ENCODE measurements at regions not wholly inside any gene's neighbourhood (a gene's known extent, or its start where the extent isn't known, plus 50 kb on each side); places are given as distances from the start of the nearest gene placed in this dataset.
"Not testable (repeated sequence)": the region's sequence is repeated elsewhere in the genome, so short reads cannot be mapped to it uniquely, and the experiment has no call there.

GRCh38 chr6:16904957-16905356 is 143.7 kb upstream of the ATXN1 start:
- DNase-seq (ENCODE audit: low read depth): no peak

- DNase-seq (ENCODE audit: low read depth): peak; percentile 60
Measured at GRCh38 chr6:16903470-16903869, 142.2 kb upstream of the ATXN1 start.

GRCh38 chr6:16902502-16902901 is 141.2 kb upstream of the ATXN1 start:
- DNase-seq (ENCODE audit: low read depth): no peak

GRCh38 chr6:16901782-16902181 is 140.5 kb upstream of the ATXN1 start:
- peak; percentile 84 for DNase-seq (ENCODE audit: low read depth)

DNA sequence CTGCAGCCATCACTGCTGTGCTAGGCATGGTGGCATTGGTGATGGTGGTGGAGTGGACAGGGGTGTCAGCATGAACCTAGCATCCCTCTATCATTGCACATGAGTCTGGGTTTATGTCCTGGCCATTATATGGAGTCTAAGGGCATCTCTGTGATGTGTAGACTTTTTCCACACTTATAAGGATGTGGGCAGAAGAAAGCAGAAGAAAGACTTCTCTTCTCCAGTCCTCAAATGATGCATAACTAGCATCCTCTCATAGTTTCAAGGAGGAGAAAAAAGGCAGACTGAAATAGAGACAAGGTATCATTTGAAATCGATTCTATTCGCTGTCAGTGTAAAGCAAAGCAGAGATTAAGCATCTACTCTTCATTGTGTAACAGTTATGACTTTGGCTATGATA is 140.0 kb upstream of the ATXN1 start:
- no peak for DNase-seq (ENCODE audit: low read depth)

DNA sequence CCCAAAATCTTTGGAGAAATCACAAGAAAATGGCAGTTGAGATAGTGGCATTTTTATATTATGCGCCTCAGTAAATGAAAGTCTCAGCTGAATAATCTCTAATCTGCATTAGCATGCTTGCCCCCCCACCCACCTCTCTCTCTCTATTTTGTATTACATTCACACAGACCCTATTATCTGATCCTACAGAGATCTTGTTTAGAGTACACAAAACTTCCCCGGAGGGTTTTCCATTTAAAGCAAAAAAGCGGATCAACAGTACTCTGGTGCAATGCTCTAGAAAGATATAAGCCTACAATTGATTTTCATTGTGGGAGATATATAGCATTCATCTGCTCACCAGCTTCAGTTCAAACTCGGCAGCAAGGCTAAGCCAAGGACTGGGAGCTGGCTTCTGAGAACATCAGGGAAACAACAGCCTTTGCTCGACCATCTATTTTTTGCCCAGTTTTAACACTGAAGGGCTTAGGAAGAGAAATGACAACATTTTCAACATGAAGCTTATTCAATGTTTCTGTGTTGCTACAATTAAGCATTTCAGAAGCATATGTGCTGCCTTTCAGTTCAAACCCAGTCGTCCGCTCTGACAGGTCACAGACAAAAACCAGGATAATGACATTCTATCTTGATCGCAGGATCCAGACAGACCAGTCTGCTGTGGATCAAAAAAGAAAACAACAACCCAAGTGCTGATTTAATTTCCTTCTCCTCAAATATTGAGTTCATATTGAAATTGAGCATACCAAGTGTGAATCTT is 137.6 kb upstream of the ATXN1 start:
- no peak for DNase-seq (ENCODE audit: low read depth)

- no peak for DNase-seq (ENCODE audit: low read depth)
Measured at GRCh38 chr6:16897669-16898068, 136.4 kb upstream of the ATXN1 start.

GRCh38 chr6:16894301-16894700 is 133.0 kb upstream of the ATXN1 start:
- DNase-seq (ENCODE audit: low read depth): no peak

DNA sequence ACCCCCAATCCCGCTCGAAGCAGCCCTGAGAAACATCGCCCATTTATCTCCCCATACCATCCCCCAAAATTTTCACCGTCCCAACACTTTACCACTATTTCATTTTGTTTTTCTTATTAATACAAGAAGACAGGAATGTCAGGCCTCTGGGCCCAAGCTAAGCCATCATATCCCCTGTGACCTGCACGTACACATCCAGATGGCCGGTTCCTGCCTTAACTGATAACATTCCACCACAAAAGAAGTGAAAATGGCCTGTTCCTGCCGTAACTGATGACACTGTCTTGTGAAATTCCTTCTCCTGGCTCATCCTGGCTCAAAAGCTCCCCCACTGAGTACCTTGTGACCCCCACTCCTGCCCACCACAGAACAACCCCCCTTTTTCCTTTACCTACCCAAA is 129.8 kb upstream of the ATXN1 start:
- DNase-seq (ENCODE audit: low read depth): not testable (repeated sequence)

DNA sequence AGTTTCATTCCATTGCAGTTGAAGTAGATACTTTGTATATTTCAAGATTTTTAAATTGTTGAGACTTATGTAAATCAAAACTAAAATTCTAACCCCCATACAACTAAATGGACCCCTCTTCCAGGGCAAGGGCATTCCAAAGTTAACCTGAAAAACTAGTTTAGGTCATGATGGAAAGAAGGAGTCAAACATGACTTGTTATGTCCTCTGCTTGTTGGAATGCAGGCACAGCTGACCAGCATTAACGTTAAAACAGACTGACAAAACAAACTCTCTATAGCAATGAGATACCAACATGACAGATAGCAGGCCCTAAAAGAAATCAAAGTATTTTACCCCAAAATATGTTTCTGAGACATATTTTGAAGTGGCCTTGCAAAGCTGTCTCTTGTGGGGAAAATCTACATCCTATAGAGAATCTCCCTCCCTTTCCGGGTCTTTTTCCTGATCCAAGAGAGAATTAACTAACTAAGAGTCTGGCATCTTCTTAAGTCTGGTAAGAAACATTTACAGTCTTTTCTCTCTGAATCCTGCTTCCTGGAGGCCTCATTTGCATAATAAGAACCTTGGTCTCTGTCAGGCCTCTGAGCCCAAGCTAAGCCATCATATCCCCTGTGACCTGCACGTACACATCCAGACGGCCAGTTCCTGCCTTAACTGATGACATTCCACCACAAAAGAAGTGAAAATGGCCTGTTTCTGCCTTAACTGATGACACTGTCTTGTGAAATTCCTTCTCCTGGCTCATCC is 124.3 kb upstream of the ATXN1 start:
- no peak for DNase-seq (ENCODE audit: low read depth)

DNA sequence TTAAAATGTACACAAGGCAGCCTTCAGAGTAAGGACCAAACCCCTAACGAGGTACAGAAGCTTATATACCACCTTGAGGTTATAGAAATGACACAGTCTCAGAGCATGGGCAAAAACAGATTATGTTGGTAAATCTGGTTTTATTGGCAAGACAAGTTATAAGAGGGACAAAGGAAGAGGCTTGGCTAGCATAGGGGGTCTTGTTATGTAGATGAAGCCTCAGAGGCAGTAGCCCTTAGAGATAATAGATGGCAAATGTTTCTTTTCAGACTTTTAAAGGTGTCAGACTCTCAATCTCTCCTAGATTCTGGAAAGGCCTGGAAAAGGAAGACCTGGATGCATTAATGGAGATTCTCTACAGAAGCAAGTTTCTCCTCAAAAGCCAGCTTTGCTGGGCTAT is 123.3 kb upstream of the ATXN1 start:
- DNase-seq (ENCODE audit: low read depth): no peak

- no peak for DNase-seq (ENCODE audit: low read depth)
Measured at GRCh38 chr6:16883414-16883813, 122.2 kb upstream of the ATXN1 start.

GRCh38 chr6:16882230-16882629 is 121.0 kb upstream of the ATXN1 start:
- no peak for DNase-seq (ENCODE audit: low read depth)

DNA sequence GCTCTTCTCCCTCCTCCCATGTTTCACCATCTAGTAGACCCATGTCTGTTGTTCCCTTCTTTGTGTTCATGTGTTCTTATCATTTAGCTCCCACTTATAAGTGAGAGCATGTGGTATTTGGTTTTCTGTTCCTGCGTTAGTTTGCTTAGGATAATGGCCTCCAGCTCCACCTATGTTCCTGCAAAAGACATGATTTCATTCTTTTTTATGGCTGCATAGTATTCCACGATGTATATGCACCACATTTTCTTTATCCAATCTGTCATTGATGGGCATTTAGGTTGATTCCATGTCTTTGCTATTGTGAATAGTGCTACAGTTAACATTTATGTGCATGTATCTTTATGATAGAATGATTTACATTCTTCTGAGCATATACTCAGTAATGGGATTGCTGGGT is 115.6 kb upstream of the ATXN1 start:
- DNase-seq (ENCODE audit: low read depth): not testable (repeated sequence)

DNA sequence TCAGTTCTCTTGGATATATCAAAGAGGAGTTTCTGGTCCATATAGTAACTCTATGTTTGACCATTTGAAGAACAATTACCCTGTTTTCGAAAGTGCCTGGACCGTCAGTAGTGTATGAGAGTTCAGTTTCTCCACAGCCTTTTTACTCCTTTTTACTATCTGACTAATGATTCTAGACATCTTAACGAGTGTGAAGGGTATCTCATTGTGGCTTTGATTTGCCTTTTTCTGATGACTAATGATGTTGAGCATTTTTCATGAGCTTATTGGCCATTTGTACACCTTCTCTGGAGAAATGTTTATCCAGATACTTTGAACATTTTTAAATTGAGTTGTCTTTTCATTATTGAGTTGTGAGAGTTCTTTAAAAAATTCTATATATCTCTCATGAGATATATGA is 114.9 kb upstream of the ATXN1 start:
- no peak for DNase-seq (ENCODE audit: low read depth)

GRCh38 chr6:16873698-16874097 is 112.4 kb upstream of the ATXN1 start:
- DNase-seq (ENCODE audit: low read depth): no peak

DNA sequence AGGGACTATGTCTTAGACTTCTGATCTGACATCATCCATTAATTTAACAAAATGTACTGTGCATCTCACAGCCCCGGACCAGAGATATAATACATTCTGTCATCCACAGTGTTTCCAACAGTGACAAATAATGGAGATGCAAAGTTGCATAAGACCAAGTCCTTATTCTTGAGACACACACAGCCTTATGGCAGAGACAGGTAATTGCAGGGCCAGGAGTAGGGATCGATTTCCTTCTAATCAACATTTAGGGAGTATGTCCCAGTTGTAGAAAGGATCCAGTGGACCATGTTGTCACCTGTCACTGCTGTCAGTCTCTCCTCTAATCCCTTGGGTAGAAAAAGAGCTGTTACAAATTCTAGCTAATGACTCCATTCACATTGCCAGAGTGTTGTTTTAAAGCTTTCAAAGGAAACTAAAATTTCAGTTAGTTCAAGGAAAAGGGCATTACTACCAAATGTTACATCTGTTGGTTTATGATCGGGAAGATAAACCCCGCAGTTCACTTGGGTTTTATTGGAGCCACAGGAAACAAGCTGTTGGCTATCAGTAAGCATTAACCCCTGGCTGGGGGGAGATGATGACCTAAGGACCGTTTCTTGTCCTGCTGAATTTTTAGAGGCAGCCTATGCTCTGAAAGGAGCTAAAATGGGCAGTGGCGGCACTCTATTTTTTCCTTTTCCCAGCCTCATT is 111.4 kb upstream of the ATXN1 start:
- no peak for DNase-seq (ENCODE audit: low read depth)

DNA sequence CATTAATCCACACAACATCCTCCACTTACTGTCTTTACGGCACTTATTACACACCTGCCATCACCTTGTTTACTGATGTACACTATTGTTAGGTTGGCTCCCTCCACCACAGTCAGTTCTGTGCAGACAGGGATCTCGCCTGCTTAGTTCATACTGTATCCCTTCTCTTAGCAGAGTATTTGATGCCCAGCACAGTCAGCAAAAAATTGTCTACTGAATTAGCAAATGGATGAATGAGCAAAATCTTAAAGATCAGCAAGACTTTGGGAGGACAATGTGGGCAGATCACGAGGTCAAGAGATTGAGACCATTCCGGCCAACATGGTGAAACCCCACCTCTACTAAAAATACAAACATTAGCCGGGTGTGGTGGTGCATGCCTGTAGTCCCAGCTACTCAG is 109.8 kb upstream of the ATXN1 start:
- DNase-seq (ENCODE audit: low read depth): no peak

DNA sequence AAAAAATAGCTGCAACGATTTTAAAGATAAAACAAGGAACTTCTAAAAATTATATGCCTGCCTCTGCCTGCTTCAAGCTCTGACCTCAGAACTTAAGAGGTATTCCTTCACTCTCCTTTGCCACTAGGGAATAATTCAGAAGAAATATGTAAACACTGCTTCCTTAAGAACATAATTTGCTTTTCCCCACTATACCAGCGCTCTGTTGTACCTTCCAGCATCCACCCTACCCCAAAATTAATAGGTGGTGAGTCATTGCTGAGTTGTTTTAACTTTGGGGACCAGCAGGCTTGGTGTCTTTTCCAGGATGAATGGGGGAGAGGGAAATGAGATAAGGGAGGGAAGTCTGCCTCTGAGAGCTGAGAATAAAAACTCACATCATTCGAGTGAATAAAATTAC is 107.7 kb upstream of the ATXN1 start:
- DNase-seq (ENCODE audit: low read depth): no peak

DNA sequence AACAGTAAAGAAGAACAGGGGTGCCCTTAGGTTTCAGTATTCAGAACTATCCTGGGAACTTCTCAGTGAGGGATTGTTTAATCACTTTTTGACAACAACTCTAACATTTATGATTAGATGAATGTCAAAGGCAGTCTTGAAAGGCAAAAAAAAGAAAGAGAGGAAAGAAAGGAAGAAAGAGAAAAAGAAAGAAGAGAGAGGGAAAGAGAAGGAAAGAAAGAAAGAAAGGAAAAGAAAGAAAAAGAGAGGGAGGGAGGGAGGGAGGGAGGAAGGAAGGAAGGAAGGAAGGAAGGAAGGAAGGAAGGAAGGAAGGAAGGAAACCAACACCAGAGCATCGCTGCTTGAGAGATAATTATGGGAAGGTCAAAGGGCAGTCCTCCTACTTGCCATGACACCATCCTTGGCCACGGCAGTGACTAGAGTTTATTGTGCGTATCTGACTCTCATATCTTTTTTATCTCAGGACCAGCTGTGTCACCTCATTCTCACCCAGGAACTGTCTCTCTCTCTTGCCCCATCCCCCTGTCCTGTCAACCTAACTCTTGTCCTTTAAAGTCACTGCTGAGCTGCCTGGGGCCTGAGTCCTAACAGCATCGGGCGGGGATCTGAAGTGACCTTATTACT is 96.8 kb upstream of the ATXN1 start:
- DNase-seq (ENCODE audit: low read depth): no peak

DNA sequence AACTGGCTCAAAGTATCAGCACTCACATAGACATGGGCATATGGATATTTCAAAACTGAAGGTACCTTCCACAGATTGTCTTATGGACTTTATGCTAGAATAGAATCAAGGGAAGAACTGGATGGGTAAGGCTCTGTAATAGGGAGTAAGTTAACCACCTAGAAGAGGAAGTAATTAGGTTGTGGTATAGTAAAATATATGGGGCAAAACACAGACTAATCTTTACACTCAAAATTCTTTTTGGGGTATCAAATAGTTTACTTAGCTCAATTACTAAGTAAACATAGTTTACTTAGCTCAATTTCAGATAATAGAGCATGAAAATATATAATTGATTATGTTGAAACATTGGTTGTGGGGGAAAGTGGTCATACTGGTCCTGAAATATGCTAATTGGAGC is 94.2 kb upstream of the ATXN1 start:
- no peak for DNase-seq (ENCODE audit: low read depth)

GRCh38 chr6:16854986-16855385 is 93.7 kb upstream of the ATXN1 start:
- DNase-seq (ENCODE audit: low read depth): no peak

- no peak for DNase-seq (ENCODE audit: low read depth)
Measured at GRCh38 chr6:16852671-16853070, 91.4 kb upstream of the ATXN1 start.

Data from fibroblast of gingiva (primary cell).